OCI-LY1 (cell line): ENCODE measurements at regions not wholly inside any gene's neighbourhood (a gene's known extent, or its start where the extent isn't known, plus 50 kb on each side); places are given as distances from the start of the nearest gene placed in this dataset.

Experiments used
- EZH2 ChIP-seq: fragments of 200-600 bp; sonication (generic), shearing (Covaris generic); IDR thresholded peaks from 2 replicates; pipeline ENCODE4 v1.8.0; 2017; ENCODE audit warnings: borderline replicate concordance, mixed run types, mild to moderate bottlenecking, antibody characterized with exemption, low read length, moderate library complexity, mixed read lengths
- TF ChIP-seq, protein P1 (sequence below): fragments of 200-600 bp; sonication (generic), shearing (Covaris generic); IDR thresholded peaks from 2 replicates; pipeline ENCODE4 v1.5.1; 2017; ENCODE audit warnings: mild to moderate bottlenecking, antibody characterized with exemption, low read length, moderate library complexity, mixed read lengths

DNA sequence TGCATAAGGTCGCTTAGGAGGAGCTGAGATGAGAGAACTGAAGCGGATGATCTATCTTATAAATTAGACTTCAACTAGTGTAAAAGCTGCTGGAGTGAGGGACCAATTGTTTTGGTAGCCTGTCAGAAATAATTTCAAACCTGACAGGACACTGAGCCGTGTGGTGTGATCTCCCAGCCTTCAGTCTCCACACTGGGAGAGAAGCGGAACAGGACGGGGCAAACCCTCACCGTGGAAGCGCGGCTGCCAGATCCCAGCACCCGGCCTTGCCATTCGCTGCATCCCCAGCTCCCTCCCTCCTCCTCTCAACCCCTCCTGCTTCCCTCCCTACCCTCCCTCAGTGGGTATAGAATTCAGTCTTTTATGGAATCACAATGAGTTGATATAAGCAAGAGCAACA, 900.1 kb upstream of the SLC35B3 start:
- TF ChIP-seq, protein P1, sequence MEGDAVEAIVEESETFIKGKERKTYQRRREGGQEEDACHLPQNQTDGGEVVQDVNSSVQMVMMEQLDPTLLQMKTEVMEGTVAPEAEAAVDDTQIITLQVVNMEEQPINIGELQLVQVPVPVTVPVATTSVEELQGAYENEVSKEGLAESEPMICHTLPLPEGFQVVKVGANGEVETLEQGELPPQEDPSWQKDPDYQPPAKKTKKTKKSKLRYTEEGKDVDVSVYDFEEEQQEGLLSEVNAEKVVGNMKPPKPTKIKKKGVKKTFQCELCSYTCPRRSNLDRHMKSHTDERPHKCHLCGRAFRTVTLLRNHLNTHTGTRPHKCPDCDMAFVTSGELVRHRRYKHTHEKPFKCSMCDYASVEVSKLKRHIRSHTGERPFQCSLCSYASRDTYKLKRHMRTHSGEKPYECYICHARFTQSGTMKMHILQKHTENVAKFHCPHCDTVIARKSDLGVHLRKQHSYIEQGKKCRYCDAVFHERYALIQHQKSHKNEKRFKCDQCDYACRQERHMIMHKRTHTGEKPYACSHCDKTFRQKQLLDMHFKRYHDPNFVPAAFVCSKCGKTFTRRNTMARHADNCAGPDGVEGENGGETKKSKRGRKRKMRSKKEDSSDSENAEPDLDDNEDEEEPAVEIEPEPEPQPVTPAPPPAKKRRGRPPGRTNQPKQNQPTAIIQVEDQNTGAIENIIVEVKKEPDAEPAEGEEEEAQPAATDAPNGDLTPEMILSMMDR = no peak
- TF ChIP-seq EZH2 = no peak
